ENCODE measurements at regions not wholly inside any gene's neighbourhood (a gene's known extent, or its start where the extent isn't known, plus 50 kb on each side); places are given as distances from the start of the nearest gene placed in this dataset.

DNA sequence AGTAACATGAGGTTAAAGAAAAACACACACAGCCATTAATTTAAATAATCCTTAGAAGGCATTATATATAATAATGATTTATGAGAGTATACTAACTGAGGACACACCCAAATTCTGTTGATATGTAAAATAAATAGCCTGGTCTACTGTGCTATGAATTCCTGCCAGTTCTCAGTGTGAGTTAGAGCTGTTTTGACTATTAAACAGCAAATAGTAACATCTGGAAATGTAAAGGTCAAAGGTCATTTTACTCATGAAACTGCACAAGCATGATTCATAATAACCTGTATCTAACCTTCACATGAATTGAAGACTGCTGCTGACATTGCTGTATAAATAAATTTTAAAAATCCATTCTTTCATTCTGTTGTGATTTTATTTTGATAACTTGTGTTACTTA lies 966.7 kb downstream of the SLC6A15 start:
- TF ChIP-seq, protein P1, sequence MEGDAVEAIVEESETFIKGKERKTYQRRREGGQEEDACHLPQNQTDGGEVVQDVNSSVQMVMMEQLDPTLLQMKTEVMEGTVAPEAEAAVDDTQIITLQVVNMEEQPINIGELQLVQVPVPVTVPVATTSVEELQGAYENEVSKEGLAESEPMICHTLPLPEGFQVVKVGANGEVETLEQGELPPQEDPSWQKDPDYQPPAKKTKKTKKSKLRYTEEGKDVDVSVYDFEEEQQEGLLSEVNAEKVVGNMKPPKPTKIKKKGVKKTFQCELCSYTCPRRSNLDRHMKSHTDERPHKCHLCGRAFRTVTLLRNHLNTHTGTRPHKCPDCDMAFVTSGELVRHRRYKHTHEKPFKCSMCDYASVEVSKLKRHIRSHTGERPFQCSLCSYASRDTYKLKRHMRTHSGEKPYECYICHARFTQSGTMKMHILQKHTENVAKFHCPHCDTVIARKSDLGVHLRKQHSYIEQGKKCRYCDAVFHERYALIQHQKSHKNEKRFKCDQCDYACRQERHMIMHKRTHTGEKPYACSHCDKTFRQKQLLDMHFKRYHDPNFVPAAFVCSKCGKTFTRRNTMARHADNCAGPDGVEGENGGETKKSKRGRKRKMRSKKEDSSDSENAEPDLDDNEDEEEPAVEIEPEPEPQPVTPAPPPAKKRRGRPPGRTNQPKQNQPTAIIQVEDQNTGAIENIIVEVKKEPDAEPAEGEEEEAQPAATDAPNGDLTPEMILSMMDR (conservative IDR thresholded peaks at IDR 0.05) = no peak
- no peak for TF ChIP-seq ZFX (IDR thresholded peaks at IDR 0.05)
